NB4 (cell line): ENCODE measurements at regions not wholly inside any gene's neighbourhood (a gene's known extent, or its start where the extent isn't known, plus 50 kb on each side); places are given as distances from the start of the nearest gene placed in this dataset.

Experiments
- POLR2A ChIP-seq: IDR thresholded peaks from 2 replicates; pipeline ENCODE4 v1.6.1; 2011; ENCODE audit warnings: mild to moderate bottlenecking; ENCODE audit not compliant: insufficient read length; ENCODE audit errors: extremely low read depth
- TF ChIP-seq, protein P1 (sequence below): IDR thresholded peaks from one replicate; pipeline ENCODE4 v1.5.1; 2012; ENCODE audit warnings: low read depth, low read length

DNA sequence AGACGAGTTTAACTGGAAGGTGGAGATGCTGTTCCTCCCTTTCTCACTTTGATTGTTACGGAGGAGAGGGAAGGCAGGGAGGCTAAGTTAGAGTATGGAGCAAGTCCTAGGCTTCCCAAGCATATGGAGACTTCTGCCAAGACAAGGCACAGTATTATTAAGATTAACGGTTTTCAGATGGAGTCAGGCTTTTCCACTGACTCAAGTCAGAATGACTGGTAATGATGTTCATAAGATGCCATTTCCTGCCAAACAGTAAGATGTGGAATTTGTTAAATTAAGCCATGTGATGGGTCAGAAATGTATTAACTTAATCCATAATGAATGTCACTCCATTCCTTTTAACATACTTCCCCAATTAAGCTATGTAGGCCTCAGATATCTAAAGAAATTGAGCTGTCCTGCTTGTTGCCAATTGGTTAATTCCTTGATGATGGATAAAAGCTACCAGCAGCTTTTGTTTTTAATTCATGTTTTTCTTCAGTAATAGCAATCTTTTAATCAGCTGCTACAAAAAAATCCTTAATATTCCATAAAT is 383.7 kb downstream of the ZNF521 start:
- TF ChIP-seq, protein P1, sequence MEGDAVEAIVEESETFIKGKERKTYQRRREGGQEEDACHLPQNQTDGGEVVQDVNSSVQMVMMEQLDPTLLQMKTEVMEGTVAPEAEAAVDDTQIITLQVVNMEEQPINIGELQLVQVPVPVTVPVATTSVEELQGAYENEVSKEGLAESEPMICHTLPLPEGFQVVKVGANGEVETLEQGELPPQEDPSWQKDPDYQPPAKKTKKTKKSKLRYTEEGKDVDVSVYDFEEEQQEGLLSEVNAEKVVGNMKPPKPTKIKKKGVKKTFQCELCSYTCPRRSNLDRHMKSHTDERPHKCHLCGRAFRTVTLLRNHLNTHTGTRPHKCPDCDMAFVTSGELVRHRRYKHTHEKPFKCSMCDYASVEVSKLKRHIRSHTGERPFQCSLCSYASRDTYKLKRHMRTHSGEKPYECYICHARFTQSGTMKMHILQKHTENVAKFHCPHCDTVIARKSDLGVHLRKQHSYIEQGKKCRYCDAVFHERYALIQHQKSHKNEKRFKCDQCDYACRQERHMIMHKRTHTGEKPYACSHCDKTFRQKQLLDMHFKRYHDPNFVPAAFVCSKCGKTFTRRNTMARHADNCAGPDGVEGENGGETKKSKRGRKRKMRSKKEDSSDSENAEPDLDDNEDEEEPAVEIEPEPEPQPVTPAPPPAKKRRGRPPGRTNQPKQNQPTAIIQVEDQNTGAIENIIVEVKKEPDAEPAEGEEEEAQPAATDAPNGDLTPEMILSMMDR: no peak
- no peak for TF ChIP-seq POLR2A
